Upper lobe of left lung (tissue), 6 donors: ENCODE measurements at regions not wholly inside any gene's neighbourhood (a gene's known extent, or its start where the extent isn't known, plus 50 kb on each side); places are given as distances from the start of the nearest gene placed in this dataset.

Experiments used
- ATAC-seq, 2 donors: fragments of 200-7000 bp; cut with Tn5 transposase; one replicate each; pipeline ENCODE4 v1.9.1; 2022; ENCODE audit warnings: mild to moderate bottlenecking in 2 of 2, moderate library complexity in 2 of 2; ENCODE audit not compliant: low FRiP score in 2 of 2
- DNase-seq, 2 donors: peaks; one replicate each; pipeline ENCODE4 v3.0.0-alpha.2; 2019 to 2020
- H3K27ac ChIP-seq, 4 donors: fragments of 200-600 bp; sonication (generic); one replicate each; pipeline ENCODE4 v1.5.1; 2016 to 2019
- H3K27me3 ChIP-seq, 4 donors: fragments of 200-600 bp; sonication (generic); one replicate each; pipeline ENCODE4 v1.5.1; 2017 to 2019
- H3K36me3 ChIP-seq, 4 donors: fragments of 200-600 bp; sonication (generic); one replicate each; pipeline ENCODE4 v1.5.1; 2016 to 2019
- H3K4me1 ChIP-seq, 4 donors: fragments of 200-600 bp; sonication (generic); one replicate each; pipeline ENCODE4 v1.5.1; 2018 to 2019
- H3K4me3 ChIP-seq, 4 donors: fragments of 200-600 bp; sonication (generic); one replicate each; pipeline ENCODE4 v1.5.1; 2017 to 2019; ENCODE audit warnings: mild to moderate bottlenecking in 2 of 4, moderate library complexity in 1 of 4
- H3K9me3 ChIP-seq, 4 donors: fragments of 200-600 bp; sonication (generic); one replicate each; pipeline ENCODE4 v1.5.1; 2018 to 2019
- EP300 ChIP-seq, 4 donors: sonication (generic); formaldehyde crosslinking; IDR thresholded peaks; one replicate each; pipeline ENCODE4 v1.5.1; 2017; ENCODE audit warnings: antibody characterized with exemption in 4 of 4, control low read depth in 2 of 4
- POLR2A ChIP-seq, 4 donors: fragments of 450-650 bp; IDR thresholded peaks; one replicate each; pipeline ENCODE4 v1.5.1; 2016 to 2017; ENCODE audit warnings: antibody characterized with exemption in 4 of 4, mild to moderate bottlenecking in 2 of 4
- POLR2AphosphoS5 ChIP-seq, 2 donors: sonication (generic); formaldehyde crosslinking; IDR thresholded peaks; one replicate each; pipeline ENCODE4 v1.5.1; 2017; ENCODE audit warnings: antibody characterized with exemption in 2 of 2
- WGBS, 2 donors: methylation state at CpG; one replicate each; pipeline ENCODE4 v1.1.5; 2017 to 2018; 5-methylcytosine and 5-hydroxymethylcytosine counted together
- TF ChIP-seq, protein P1 (sequence below), 6 experiments: fragments of 450-650 bp in 4 of 6; fragments of 200-600 bp in 2 of 6; sonication (generic) in 2 of 6; IDR thresholded peaks; one replicate each; pipeline ENCODE4 v1.5.1; 2016 to 2019; ENCODE audit warnings: antibody characterized with exemption in 6 of 6
- donor health status: DM: no; HTN: no; CAD: no; lungs with moderate emphysema.
- donor health status: DM: no; HTN: yes; CAD: no; lungs with severe emphysema.

- ATAC-seq = no peak
- no peaks in the 10 kb centered on the region for H3K36me3 ChIP-seq
- H3K4me3 ChIP-seq = no peak overlapping the region
- H3K27me3 ChIP-seq = no peaks in the 10 kb centered on the region
- no peak for TF ChIP-seq EP300 (IDR thresholded peaks at IDR 0.05)
- TF ChIP-seq POLR2AphosphoS5 (IDR thresholded peaks at IDR 0.05) = no peak
- TF ChIP-seq POLR2A (IDR thresholded peaks at IDR 0.05) = no peak
- TF ChIP-seq, protein P1, sequence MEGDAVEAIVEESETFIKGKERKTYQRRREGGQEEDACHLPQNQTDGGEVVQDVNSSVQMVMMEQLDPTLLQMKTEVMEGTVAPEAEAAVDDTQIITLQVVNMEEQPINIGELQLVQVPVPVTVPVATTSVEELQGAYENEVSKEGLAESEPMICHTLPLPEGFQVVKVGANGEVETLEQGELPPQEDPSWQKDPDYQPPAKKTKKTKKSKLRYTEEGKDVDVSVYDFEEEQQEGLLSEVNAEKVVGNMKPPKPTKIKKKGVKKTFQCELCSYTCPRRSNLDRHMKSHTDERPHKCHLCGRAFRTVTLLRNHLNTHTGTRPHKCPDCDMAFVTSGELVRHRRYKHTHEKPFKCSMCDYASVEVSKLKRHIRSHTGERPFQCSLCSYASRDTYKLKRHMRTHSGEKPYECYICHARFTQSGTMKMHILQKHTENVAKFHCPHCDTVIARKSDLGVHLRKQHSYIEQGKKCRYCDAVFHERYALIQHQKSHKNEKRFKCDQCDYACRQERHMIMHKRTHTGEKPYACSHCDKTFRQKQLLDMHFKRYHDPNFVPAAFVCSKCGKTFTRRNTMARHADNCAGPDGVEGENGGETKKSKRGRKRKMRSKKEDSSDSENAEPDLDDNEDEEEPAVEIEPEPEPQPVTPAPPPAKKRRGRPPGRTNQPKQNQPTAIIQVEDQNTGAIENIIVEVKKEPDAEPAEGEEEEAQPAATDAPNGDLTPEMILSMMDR (IDR thresholded peaks at IDR 0.05) = no peak
- WGBS, 2 donors = 65 to 72% methylated on average over 4 of the region's 4 CpGs
- no peaks in the 10 kb centered on the region for H3K4me1 ChIP-seq
- H3K9me3 ChIP-seq = no peaks in the 10 kb centered on the region
- DNase-seq = no peak
- no peak overlapping the region for H3K27ac ChIP-seq
These were observed 808.5 kb downstream of the UQCRFS1 start for GRCh38 chr19:28404472-28404871.

GRCh38 chr19:28403690-28404089 is 809.3 kb downstream of the UQCRFS1 start:
- DNase-seq (no peak), ATAC-seq (no peak)
- no peaks in the 10 kb centered on the region for H3K4me1 ChIP-seq
- 42 to 47% methylated on average over 8 of the region's 8 CpGs for WGBS, 2 donors
- no peak overlapping the region for H3K4me3 ChIP-seq
- no peak overlapping the region for H3K27ac ChIP-seq
- TF ChIP-seq, protein P1 (IDR thresholded peaks at IDR 0.05) = no peak
- no peak for TF ChIP-seq POLR2AphosphoS5 (IDR thresholded peaks at IDR 0.05)
- TF ChIP-seq EP300 (IDR thresholded peaks at IDR 0.05) = no peak
- TF ChIP-seq POLR2A (IDR thresholded peaks at IDR 0.05) = no peak
- no peaks in the 10 kb centered on the region for H3K27me3 ChIP-seq
- no peaks in the 10 kb centered on the region for H3K36me3 ChIP-seq
- no peaks in the 10 kb centered on the region for H3K9me3 ChIP-seq

GRCh38 chr19:28402701-28403290 is 810.2 kb downstream of the UQCRFS1 start:
- DNase-seq (no peak), ATAC-seq (no peak)
- WGBS, 2 donors = 69 to 72% methylated on average over 13 of the region's 13 CpGs
- no peaks in the 10 kb centered on the region for H3K36me3 ChIP-seq
- H3K27ac ChIP-seq = no peak overlapping the region
- no peaks in the 10 kb centered on the region for H3K9me3 ChIP-seq
- H3K4me3 ChIP-seq = no peak overlapping the region
- no peaks in the 10 kb centered on the region for H3K27me3 ChIP-seq
- TF ChIP-seq POLR2AphosphoS5 (IDR thresholded peaks at IDR 0.05) (no peak), EP300 (IDR thresholded peaks at IDR 0.05) (no peak), POLR2A (IDR thresholded peaks at IDR 0.05) (no peak)
- TF ChIP-seq, protein P1 (IDR thresholded peaks at IDR 0.05) = no peak
- no peaks in the 10 kb centered on the region for H3K4me1 ChIP-seq

GRCh38 chr19:28401739-28402424 is 811.1 kb downstream of the UQCRFS1 start:
- no peak overlapping the region for H3K27ac ChIP-seq
- H3K36me3 ChIP-seq = no peaks in the 10 kb centered on the region
- TF ChIP-seq POLR2AphosphoS5 (IDR thresholded peaks at IDR 0.05) = no peak
- TF ChIP-seq, protein P1 (IDR thresholded peaks at IDR 0.05) = no peak
- TF ChIP-seq POLR2A (IDR thresholded peaks at IDR 0.05) = no peak
- TF ChIP-seq EP300 (IDR thresholded peaks at IDR 0.05) = no peak
- no peaks in the 10 kb centered on the region for H3K9me3 ChIP-seq
- no peak for ATAC-seq
- no peaks in the 10 kb centered on the region for H3K4me1 ChIP-seq
- no peak for DNase-seq
- H3K4me3 ChIP-seq = no peak overlapping the region
- 50 to 57% methylated on average over 8 of the region's 8 CpGs for WGBS, 2 donors
- H3K27me3 ChIP-seq = no peaks in the 10 kb centered on the region
